CD4-positive, alpha-beta memory T cell (primary cell): ENCODE measurements at regions not wholly inside any gene's neighbourhood (a gene's known extent, or its start where the extent isn't known, plus 50 kb on each side); places are given as distances from the start of the nearest gene placed in this dataset.
"Not testable (repeated sequence)": the region's sequence is repeated elsewhere in the genome, so short reads cannot be mapped to it uniquely, and the experiment has no call there.

Experiments
- CTCF ChIA-PET: fragments of 350-600 bp; sonication (Branson Sonifier 250); formaldehyde crosslinking; loops from one replicate; lab custom pipeline; 2021; ENCODE audit warnings: inconsistent platforms; ENCODE audit not compliant: partially characterized antibody; lab: Charles Lee
- POLR2A ChIA-PET: fragments of 350-600 bp; sonication (Branson Sonifier 250); formaldehyde crosslinking; loops from one replicate; lab custom pipeline; 2021; ENCODE audit not compliant: partially characterized antibody; lab: Charles Lee
- DNase-seq, 5 donors: peaks; one replicate each; pipeline versions ENCODE4 v3.0.0 to v3.0.0-alpha.2; 2020 to 2022; ENCODE audit warnings: mixed read lengths in 1 of 5
- H3K27ac ChIP-seq: one replicate; pipeline ENCODE4 v1.7.0; 2013; ENCODE audit warnings: low read depth, low read length
- H3K27me3 ChIP-seq: 2 replicates; pipeline ENCODE4 v1.7.0; 2013; ENCODE audit warnings: mild to moderate bottlenecking, low read length, moderate library complexity; ENCODE audit not compliant: insufficient read depth
- H3K36me3 ChIP-seq: 2 replicates; pipeline ENCODE4 v1.7.0; 2013; ENCODE audit warnings: mild to moderate bottlenecking, low read length, moderate library complexity; ENCODE audit not compliant: insufficient read depth
- H3K4me1 ChIP-seq: 2 replicates; pipeline ENCODE4 v1.7.0; 2013; ENCODE audit warnings: mild to moderate bottlenecking, low read length, moderate library complexity; ENCODE audit not compliant: insufficient read depth
- H3K4me3 ChIP-seq, 2 donors: one replicate each; pipeline ENCODE4 v1.7.0; 2013; ENCODE audit warnings: low read length in 2 of 2, mild to moderate bottlenecking in 1 of 2
- H3K9me3 ChIP-seq, 2 donors: one replicate each; pipeline ENCODE4 v1.7.0; 2013; ENCODE audit warnings: low read length in 2 of 2, control low read depth in 1 of 2; ENCODE audit not compliant: control insufficient read depth in 1 of 2
- H3K27ac Mint-ChIP-seq, 7 donors: one replicate each; pipeline ENCODE4 v1.8.0; 2020 to 2021; ENCODE audit warnings: mixed read lengths in 7 of 7, mild to moderate bottlenecking in 6 of 7, inconsistent platforms in 3 of 7, moderate library complexity in 3 of 7
- H3K27me3 Mint-ChIP-seq, 2 donors: one replicate each; pipeline ENCODE4 v1.8.0; 2020 to 2021; ENCODE audit warnings: mixed read lengths in 2 of 2
- H3K36me3 Mint-ChIP-seq, 2 donors: one replicate each; pipeline ENCODE4 v1.8.0; 2020 to 2021; ENCODE audit warnings: mixed read lengths in 2 of 2, inconsistent platforms in 1 of 2, mild to moderate bottlenecking in 1 of 2
- H3K4me1 Mint-ChIP-seq, 4 donors: one replicate each; pipeline ENCODE4 v1.8.0; 2020 to 2021; ENCODE audit warnings: mixed read lengths in 4 of 4, mild to moderate bottlenecking in 1 of 4
- H3K4me3 Mint-ChIP-seq, 8 donors: one replicate each; pipeline ENCODE4 v1.8.0; 2020 to 2021; ENCODE audit warnings: mixed read lengths in 8 of 8, mild to moderate bottlenecking in 7 of 8, moderate library complexity in 6 of 8, inconsistent platforms in 3 of 8
- H3K9me3 Mint-ChIP-seq, 8 donors: one replicate each; pipeline ENCODE4 v1.8.0; 2020 to 2021; ENCODE audit warnings: mixed read lengths in 8 of 8, mild to moderate bottlenecking in 5 of 8, inconsistent platforms in 3 of 8, moderate library complexity in 1 of 8
- intact Hi-C: fragments of 100-400 bp; cut with micrococcal nuclease; formaldehyde crosslinking; loops from one replicate; pipeline ENCODE4 v1.15.1; 2023

- Histone ChIP-seq H3K27me3 (no peaks in the 10 kb centered on the region), H3K4me1 (no peaks in the 10 kb centered on the region), H3K27ac (no peak overlapping the region), H3K4me3 (no peak overlapping the region), H3K9me3 (no peaks in the 10 kb centered on the region), H3K36me3 (no peaks in the 10 kb centered on the region)
- ChIA-PET POLR2A (no interaction called here), CTCF (no interaction called here)
- no peak for DNase-seq
- H3K27me3 Mint-ChIP-seq = no peaks in the 10 kb centered on the region
- H3K27ac Mint-ChIP-seq = no peak overlapping the region
- no peaks in the 10 kb centered on the region for H3K36me3 Mint-ChIP-seq
- H3K9me3 Mint-ChIP-seq = peaks cover 0 to 21% (median 8%) of the 10 kb centered on the region in 8 donors
- H3K4me3 Mint-ChIP-seq = no peak overlapping the region
- H3K4me1 Mint-ChIP-seq = no peaks in the 10 kb centered on the region
- intact Hi-C loops = no loop called here
Observed at GRCh38 chr4:107492566-107492965, 227.5 kb downstream of the PAPSS1 start.

GRCh38 chr4:107490116-107490515 is 229.9 kb downstream of the PAPSS1 start:
- intact Hi-C loops = no loop called here
- Mint-ChIP-seq H3K9me3 (peaks cover 0 to 17% (median 2%) of the 10 kb centered on the region in 8 donors), H3K4me3 (no peak overlapping the region), H3K4me1 (no peaks in the 10 kb centered on the region), H3K27ac (no peak overlapping the region), H3K36me3 (no peaks in the 10 kb centered on the region), H3K27me3 (no peaks in the 10 kb centered on the region)
- H3K4me1 ChIP-seq = no peaks in the 10 kb centered on the region
- no peak for DNase-seq
- H3K27ac ChIP-seq = no peak overlapping the region
- no peaks in the 10 kb centered on the region for H3K9me3 ChIP-seq
- ChIA-PET POLR2A (no interaction called here), CTCF (no interaction called here)
- no peaks in the 10 kb centered on the region for H3K27me3 ChIP-seq
- H3K4me3 ChIP-seq = no peak overlapping the region
- no peaks in the 10 kb centered on the region for H3K36me3 ChIP-seq

GRCh38 chr4:107483621-107484020 is 236.4 kb downstream of the PAPSS1 start:
- H3K4me1 Mint-ChIP-seq, H3K27me3 ChIP-seq, H3K27me3 Mint-ChIP-seq, H3K4me3 Mint-ChIP-seq, H3K27ac Mint-ChIP-seq, H3K4me1 ChIP-seq, H3K9me3 ChIP-seq, intact Hi-C loops, CTCF ChIA-PET, DNase-seq, H3K36me3 ChIP-seq, POLR2A ChIA-PET, H3K4me3 ChIP-seq, H3K36me3 Mint-ChIP-seq, H3K27ac ChIP-seq: not testable (repeated sequence)
- H3K9me3 Mint-ChIP-seq = peaks cover 0 to 58% (median 27%) of the 10 kb centered on the region in 8 donors

- Mint-ChIP-seq H3K36me3 (no peaks in the 10 kb centered on the region), H3K27me3 (peaks cover 0 to 4% of the 10 kb centered on the region in 2 donors), H3K27ac (no peak overlapping the region), H3K4me1 (no peaks in the 10 kb centered on the region), H3K4me3 (no peak overlapping the region), H3K9me3 (peaks cover 0 to 59% (median 28%) of the 10 kb centered on the region in 8 donors)
- Histone ChIP-seq H3K27me3 (no peaks in the 10 kb centered on the region), H3K4me3 (no peak overlapping the region), H3K27ac (no peak overlapping the region), H3K9me3 (no peaks in the 10 kb centered on the region), H3K4me1 (no peaks in the 10 kb centered on the region), H3K36me3 (no peaks in the 10 kb centered on the region)
- DNase-seq = no peak
- ChIA-PET POLR2A (no interaction called here), CTCF (interaction anchor here (0.8 kb wide), 1 partner anchor 23 kb away, joined by 3 read pairs; no protein-coding TSS in a partner anchor)
- intact Hi-C loops = no loop called here
Observed at GRCh38 chr4:107482546-107482945, 237.5 kb downstream of the PAPSS1 start.

GRCh38 chr4:107478327-107478980 is 241.6 kb downstream of the PAPSS1 start:
- Histone ChIP-seq H3K9me3 (no peaks in the 10 kb centered on the region), H3K4me1 (no peaks in the 10 kb centered on the region), H3K36me3 (no peaks in the 10 kb centered on the region), H3K4me3 (no peak overlapping the region), H3K27ac (no peak overlapping the region), H3K27me3 (no peaks in the 10 kb centered on the region)
- no peak for DNase-seq
- Mint-ChIP-seq H3K9me3 (peaks cover 0 to 41% (median 20%) of the 10 kb centered on the region in 8 donors), H3K27ac (no peak overlapping the region), H3K27me3 (peaks cover 0 to 6% of the 10 kb centered on the region in 2 donors), H3K36me3 (no peaks in the 10 kb centered on the region), H3K4me1 (no peaks in the 10 kb centered on the region), H3K4me3 (no peak overlapping the region)
- CTCF ChIA-PET = no interaction called here
- POLR2A ChIA-PET = no interaction called here
- intact Hi-C loops = no loop called here

- peaks cover 0 to 4% of the 10 kb centered on the region in 2 donors for H3K27me3 Mint-ChIP-seq
- CTCF ChIA-PET = no interaction called here
- no peaks in the 10 kb centered on the region for H3K4me1 ChIP-seq
- H3K9me3 ChIP-seq = no peaks in the 10 kb centered on the region
- no peaks in the 10 kb centered on the region for H3K4me1 Mint-ChIP-seq
- no peak overlapping the region for H3K4me3 ChIP-seq
- H3K27me3 ChIP-seq = no peaks in the 10 kb centered on the region
- no peaks in the 10 kb centered on the region for H3K36me3 ChIP-seq
- H3K36me3 Mint-ChIP-seq = no peaks in the 10 kb centered on the region
- H3K27ac Mint-ChIP-seq = no peak overlapping the region
- peaks cover 0 to 6% (median 0%) of the 10 kb centered on the region in 8 donors for H3K9me3 Mint-ChIP-seq
- POLR2A ChIA-PET = no interaction called here
- intact Hi-C loops = no loop called here
- H3K4me3 Mint-ChIP-seq = no peak overlapping the region
- no peak for DNase-seq
- H3K27ac ChIP-seq = no peak overlapping the region
Observed at GRCh38 chr4:107473126-107473525, 246.9 kb downstream of the PAPSS1 start.

- Histone ChIP-seq H3K4me3 (no peak overlapping the region), H3K36me3 (no peaks in the 10 kb centered on the region), H3K9me3 (no peaks in the 10 kb centered on the region), H3K27ac (no peak overlapping the region), H3K27me3 (no peaks in the 10 kb centered on the region), H3K4me1 (no peaks in the 10 kb centered on the region)
- peaks cover 0 to 4% (median 0%) of the 10 kb centered on the region in 8 donors for H3K9me3 Mint-ChIP-seq
- no peaks in the 10 kb centered on the region for H3K4me1 Mint-ChIP-seq
- ChIA-PET POLR2A (no interaction called here), CTCF (no interaction called here)
- intact Hi-C loops = no loop called here
- no peaks in the 10 kb centered on the region for H3K36me3 Mint-ChIP-seq
- no peak overlapping the region for H3K27ac Mint-ChIP-seq
- no peak for DNase-seq
- peaks cover 0 to 4% of the 10 kb centered on the region in 2 donors for H3K27me3 Mint-ChIP-seq
- H3K4me3 Mint-ChIP-seq = no peak overlapping the region
Observed at GRCh38 chr4:107472265-107472948, 247.6 kb downstream of the PAPSS1 start.
